ENCODE measurements at regions not wholly inside any gene's neighbourhood (a gene's known extent, or its start where the extent isn't known, plus 50 kb on each side); places are given as distances from the start of the nearest gene placed in this dataset.

GRCh38 chr15:61489571-61489970 is 260.5 kb upstream of the RORA start:
- H3K27me3 ChIP-seq: no peaks in the 10 kb centered on the region
- H3K36me3 ChIP-seq (replicated peaks; ENCODE audit: insufficient read depth, low read depth): no peaks in the 10 kb centered on the region
- no peaks in the 10 kb centered on the region for H3K9me3 ChIP-seq (ENCODE audit: low read depth)
- no peak overlapping the region for H3K4me3 ChIP-seq
- no peaks in the 10 kb centered on the region for H3K9me2 ChIP-seq (replicated peaks; ENCODE audit: insufficient read depth)
- TF ChIP-seq, protein P1, sequence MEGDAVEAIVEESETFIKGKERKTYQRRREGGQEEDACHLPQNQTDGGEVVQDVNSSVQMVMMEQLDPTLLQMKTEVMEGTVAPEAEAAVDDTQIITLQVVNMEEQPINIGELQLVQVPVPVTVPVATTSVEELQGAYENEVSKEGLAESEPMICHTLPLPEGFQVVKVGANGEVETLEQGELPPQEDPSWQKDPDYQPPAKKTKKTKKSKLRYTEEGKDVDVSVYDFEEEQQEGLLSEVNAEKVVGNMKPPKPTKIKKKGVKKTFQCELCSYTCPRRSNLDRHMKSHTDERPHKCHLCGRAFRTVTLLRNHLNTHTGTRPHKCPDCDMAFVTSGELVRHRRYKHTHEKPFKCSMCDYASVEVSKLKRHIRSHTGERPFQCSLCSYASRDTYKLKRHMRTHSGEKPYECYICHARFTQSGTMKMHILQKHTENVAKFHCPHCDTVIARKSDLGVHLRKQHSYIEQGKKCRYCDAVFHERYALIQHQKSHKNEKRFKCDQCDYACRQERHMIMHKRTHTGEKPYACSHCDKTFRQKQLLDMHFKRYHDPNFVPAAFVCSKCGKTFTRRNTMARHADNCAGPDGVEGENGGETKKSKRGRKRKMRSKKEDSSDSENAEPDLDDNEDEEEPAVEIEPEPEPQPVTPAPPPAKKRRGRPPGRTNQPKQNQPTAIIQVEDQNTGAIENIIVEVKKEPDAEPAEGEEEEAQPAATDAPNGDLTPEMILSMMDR (IDR thresholded peaks at IDR 0.05; ENCODE audit: poor library complexity): no peak
- TF ChIP-seq EZH2 (IDR thresholded peaks at IDR 0.05; ENCODE audit: borderline replicate concordance): no peak
- no peak for TF ChIP-seq EZH2phosphoT487 (IDR thresholded peaks at IDR 0.05; ENCODE audit: low read depth, severe bottlenecking, unreplicated experiment)
- H3K4me2 ChIP-seq: no peak overlapping the region
- no peak overlapping the region for H2AFZ ChIP-seq
- H3K27ac ChIP-seq: no peak overlapping the region
- no peaks in the 10 kb centered on the region for H4K20me1 ChIP-seq (ENCODE audit: insufficient read depth, poor library complexity, severe bottlenecking)
- WGBS (ENCODE audit: low lambda C conversion rate, missing lambda C conversion rate): 57% methylated on average over 1 of the region's 1 CpG
- H3K79me2 ChIP-seq: no peaks in the 10 kb centered on the region
- H3K4me1 ChIP-seq (ENCODE audit: insufficient read depth): no peaks in the 10 kb centered on the region
- DNase-seq (ENCODE audit: low spot score): no peak

DNA sequence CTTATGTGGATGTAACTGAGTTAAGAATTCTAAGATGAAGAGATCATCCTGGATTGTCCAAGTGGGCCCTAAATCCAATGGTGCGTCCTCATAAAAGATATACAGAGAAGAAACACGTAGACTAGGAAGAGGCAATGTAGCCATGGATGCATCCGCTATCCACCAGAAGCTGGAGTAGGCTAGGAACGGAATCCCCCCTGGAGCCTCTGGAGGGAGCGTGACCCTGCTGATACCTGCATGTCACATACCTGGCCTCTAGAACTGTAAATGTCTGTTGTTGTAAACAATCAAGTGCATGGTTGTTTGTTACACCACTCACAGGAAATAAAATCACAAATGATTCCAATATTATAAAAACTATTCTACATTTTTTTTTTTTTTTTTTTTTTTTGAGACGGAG is 254.5 kb upstream of the RORA start:
- H3K79me2 ChIP-seq: no peaks in the 10 kb centered on the region
- no peak overlapping the region for H2AFZ ChIP-seq
- no peaks in the 10 kb centered on the region for H3K4me1 ChIP-seq (ENCODE audit: insufficient read depth)
- H4K20me1 ChIP-seq (ENCODE audit: insufficient read depth, poor library complexity, severe bottlenecking): no peaks in the 10 kb centered on the region
- H3K9me2 ChIP-seq (replicated peaks; ENCODE audit: insufficient read depth): no peaks in the 10 kb centered on the region
- 97% methylated on average over 5 of the region's 6 CpGs for WGBS (ENCODE audit: low lambda C conversion rate, missing lambda C conversion rate)
- no peak overlapping the region for H3K4me2 ChIP-seq
- no peak for DNase-seq (ENCODE audit: low spot score)
- TF ChIP-seq, protein P1 (IDR thresholded peaks at IDR 0.05; ENCODE audit: poor library complexity): no peak
- no peak for TF ChIP-seq EZH2 (IDR thresholded peaks at IDR 0.05; ENCODE audit: borderline replicate concordance)
- no peak for TF ChIP-seq EZH2phosphoT487 (IDR thresholded peaks at IDR 0.05; ENCODE audit: low read depth, severe bottlenecking, unreplicated experiment)
- H3K4me3 ChIP-seq: no peak overlapping the region
- H3K27ac ChIP-seq: no peak overlapping the region
- no peaks in the 10 kb centered on the region for H3K9me3 ChIP-seq (ENCODE audit: low read depth)
- H3K27me3 ChIP-seq: no peaks in the 10 kb centered on the region
- H3K36me3 ChIP-seq (replicated peaks; ENCODE audit: insufficient read depth, low read depth): no peaks in the 10 kb centered on the region

GRCh38 chr15:61481886-61482285 is 252.8 kb upstream of the RORA start:
- no peaks in the 10 kb centered on the region for H3K36me3 ChIP-seq (replicated peaks; ENCODE audit: insufficient read depth, low read depth)
- no peak overlapping the region for H3K27ac ChIP-seq
- no peaks in the 10 kb centered on the region for H3K9me3 ChIP-seq (ENCODE audit: low read depth)
- no peaks in the 10 kb centered on the region for H3K79me2 ChIP-seq
- no peak overlapping the region for H3K4me2 ChIP-seq
- no peaks in the 10 kb centered on the region for H3K4me1 ChIP-seq (ENCODE audit: insufficient read depth)
- no peak overlapping the region for H3K4me3 ChIP-seq
- H3K9me2 ChIP-seq (replicated peaks; ENCODE audit: insufficient read depth): no peaks in the 10 kb centered on the region
- no peaks in the 10 kb centered on the region for H3K27me3 ChIP-seq
- no peak overlapping the region for H2AFZ ChIP-seq
- no peak for DNase-seq (ENCODE audit: low spot score)
- 89% methylated on average over 1 of the region's 1 CpG for WGBS (ENCODE audit: low lambda C conversion rate, missing lambda C conversion rate)
- TF ChIP-seq, protein P1 (IDR thresholded peaks at IDR 0.05; ENCODE audit: poor library complexity): no peak
- TF ChIP-seq EZH2 (IDR thresholded peaks at IDR 0.05; ENCODE audit: borderline replicate concordance): no peak
- no peaks in the 10 kb centered on the region for H4K20me1 ChIP-seq (ENCODE audit: insufficient read depth, poor library complexity, severe bottlenecking)

DNA sequence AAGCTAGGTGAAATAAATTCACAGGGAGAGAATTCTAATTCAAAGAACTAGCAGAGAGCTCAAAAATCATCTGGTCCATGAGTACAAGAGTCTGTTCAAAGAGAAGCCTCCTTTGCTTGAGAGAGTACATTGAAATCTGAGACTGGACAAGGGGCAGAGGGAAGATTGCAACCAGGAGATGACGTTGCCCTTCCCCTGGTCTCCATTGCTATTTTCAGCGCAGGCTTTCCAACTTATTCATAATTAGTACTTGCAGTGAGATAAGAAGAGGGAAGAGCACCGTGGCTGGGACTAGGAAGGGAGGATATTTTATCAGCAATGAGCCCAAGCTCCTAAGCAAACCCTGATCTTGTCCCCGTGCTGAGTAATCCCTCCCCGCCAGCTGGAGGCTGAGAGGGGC is 251.8 kb upstream of the RORA start:
- Histone ChIP-seq H3K4me2 (no peak overlapping the region), H2AFZ (no peak overlapping the region), H3K27me3 (no peaks in the 10 kb centered on the region), H3K9me2 (replicated peaks; ENCODE audit: insufficient read depth) (no peaks in the 10 kb centered on the region), H3K4me1 (ENCODE audit: insufficient read depth) (no peaks in the 10 kb centered on the region), H3K36me3 (replicated peaks; ENCODE audit: insufficient read depth, low read depth) (no peaks in the 10 kb centered on the region), H3K79me2 (no peaks in the 10 kb centered on the region), H3K4me3 (no peak overlapping the region), H3K9me3 (ENCODE audit: low read depth) (no peaks in the 10 kb centered on the region), H4K20me1 (ENCODE audit: insufficient read depth, poor library complexity, severe bottlenecking) (no peaks in the 10 kb centered on the region), H3K27ac (no peak overlapping the region)
- DNase-seq (ENCODE audit: low spot score): no peak
- WGBS (ENCODE audit: low lambda C conversion rate, missing lambda C conversion rate): 44% methylated on average over 5 of the region's 5 CpGs
- TF ChIP-seq, protein P1 (IDR thresholded peaks at IDR 0.05; ENCODE audit: poor library complexity): no peak
- TF ChIP-seq EZH2phosphoT487 (IDR thresholded peaks at IDR 0.05; ENCODE audit: low read depth, severe bottlenecking, unreplicated experiment) (no peak), EZH2 (IDR thresholded peaks at IDR 0.05; ENCODE audit: borderline replicate concordance) (no peak)
